PC-9 (cell line): ENCODE measurements at regions not wholly inside any gene's neighbourhood (a gene's known extent, or its start where the extent isn't known, plus 50 kb on each side); places are given as distances from the start of the nearest gene placed in this dataset.

Source experiments
- CTCF ChIP-seq: fragments of 200-600 bp; sonication (generic); conservative IDR thresholded peaks from 2 replicates; pipeline ENCODE4 v1.6.1; 2017; ENCODE audit warnings: mixed run types, antibody characterized with exemption, mild to moderate bottlenecking, moderate library complexity
- EZH2 ChIP-seq: fragments of 200-600 bp; sonication (generic); IDR thresholded peaks from 2 replicates; pipeline ENCODE4 v1.8.0; 2017; ENCODE audit warnings: antibody characterized with exemption, low read depth

- no peak for TF ChIP-seq CTCF
- no peak for TF ChIP-seq EZH2
Observed at GRCh38 chr10:117654105-117654504, 111.6 kb downstream of the EMX2 start.
